IMR-90 (cell line): ENCODE measurements at regions not wholly inside any gene's neighbourhood (a gene's known extent, or its start where the extent isn't known, plus 50 kb on each side); places are given as distances from the start of the nearest gene placed in this dataset.
A peak's percentile ranks its signal among the peaks of the same experiment; 100 is the strongest.

Experiments used
- ATAC-seq: fragments of 200-7000 bp; cut with Tn5 transposase; 2 replicates; pipeline ENCODE4 v1.9.1; 2020; ENCODE audit warnings: low read depth, mild to moderate bottlenecking, moderate library complexity
- BruUV-seq: library from RNA; stranded (reverse); fragments of 400-500 nt; replicated peaks from 2 replicates; lab custom pipeline; 2021; lab: Mats Ljungman, UMichigan
- CTCF ChIA-PET: fragments of 300-600 bp; formaldehyde crosslinking; extraction: SDS; loops from one replicate; lab custom pipeline; 2021; ENCODE audit warnings: antibody characterized with exemption; lab: Yijun Ruan, JAX
- POLR2A ChIA-PET: fragments of 300-600 bp; sonication (Branson Sonifier 250); formaldehyde crosslinking; loops from one replicate; lab custom pipeline; 2022; ENCODE audit warnings: antibody characterized with exemption; ENCODE audit not compliant: unreplicated experiment; lab: Charles Lee
- DNase-seq: peaks from one replicate; pipeline ENCODE4 v3.0.0; 2013
- H2AFZ ChIP-seq: replicated peaks from 2 replicates; pipeline ENCODE3; 2013; ENCODE audit warnings: low read length, mild to moderate bottlenecking; ENCODE audit not compliant: poor library complexity
- H2AK5ac ChIP-seq: 2 replicates; pipeline ENCODE4 v1.6.1; 2013; ENCODE audit warnings: low read depth, low read length, inconsistent platforms
- H2AK9ac ChIP-seq: replicated peaks from 2 replicates; pipeline ENCODE3; 2013; ENCODE audit warnings: mild to moderate bottlenecking, low read depth, low read length, moderate library complexity; ENCODE audit not compliant: poor library complexity
- H2BK120ac ChIP-seq: 2 replicates; pipeline ENCODE4 v1.6.1; 2013; ENCODE audit warnings: low read depth, low read length, inconsistent platforms
- H2BK15ac ChIP-seq: 3 replicates; pipeline ENCODE4 v1.6.1; 2013; ENCODE audit warnings: low read depth, low read length, inconsistent platforms
- H2BK20ac ChIP-seq: 2 replicates; pipeline ENCODE4 v1.6.1; 2013; ENCODE audit warnings: low read depth, mild to moderate bottlenecking, inconsistent platforms, low read length, moderate library complexity
- H2BK5ac ChIP-seq: 2 replicates; pipeline ENCODE4 v1.6.1; 2013; ENCODE audit warnings: mild to moderate bottlenecking, low read depth, low read length, inconsistent platforms; ENCODE audit not compliant: poor library complexity, severe bottlenecking
- H3K14ac ChIP-seq: replicated peaks from 2 replicates; pipeline ENCODE4 v1.6.1; 2013; ENCODE audit warnings: low read depth, low read length, inconsistent platforms
- H3K18ac ChIP-seq: 2 replicates; pipeline ENCODE4 v1.6.1; 2013; ENCODE audit warnings: low read depth, low read length, control low read depth
- H3K23ac ChIP-seq: 2 replicates; pipeline ENCODE4 v1.6.1; 2013; ENCODE audit warnings: low read depth, low read length, inconsistent platforms
- H3K27ac ChIP-seq: 2 replicates; pipeline ENCODE4 v1.5.1; 2013; ENCODE audit warnings: mild to moderate bottlenecking, control low read depth, low read length; ENCODE audit not compliant: insufficient read depth
- H3K27me3 ChIP-seq: 2 replicates; pipeline ENCODE4 v1.6.1; 2013; ENCODE audit warnings: low read length; ENCODE audit not compliant: control insufficient read depth, insufficient read depth
- H3K36me3 ChIP-seq: 2 replicates; pipeline ENCODE4 v1.6.1; 2013; ENCODE audit warnings: low read length, mixed read lengths; ENCODE audit not compliant: control insufficient read depth, insufficient read depth
- H3K4ac ChIP-seq: 2 replicates; pipeline ENCODE4 v1.6.1; 2013; ENCODE audit warnings: low read depth, low read length, inconsistent platforms
- H3K4me1 ChIP-seq: 2 replicates; pipeline ENCODE4 v1.6.1; 2013; ENCODE audit warnings: low read length, mixed read lengths; ENCODE audit not compliant: control insufficient read depth, insufficient read depth
- H3K4me2 ChIP-seq: 2 replicates; pipeline ENCODE4 v1.6.1; 2013; ENCODE audit warnings: low read depth, mild to moderate bottlenecking, control low read depth, low read length, moderate library complexity
- H3K4me3 ChIP-seq: 2 replicates; pipeline ENCODE4 v1.5.1; 2013; ENCODE audit warnings: low read depth, mild to moderate bottlenecking, control low read depth, low read length, moderate library complexity; ENCODE audit not compliant: insufficient read depth
- H3K56ac ChIP-seq: 2 replicates; pipeline ENCODE4 v1.6.1; 2013; ENCODE audit warnings: low read length, inconsistent platforms; ENCODE audit not compliant: insufficient read depth; ENCODE audit errors: extremely low read depth
- H3K79me1 ChIP-seq, 2 experiments: 2 replicates each; pipeline ENCODE4 v1.6.1; 2013; ENCODE audit warnings: low read length in 2 of 2, inconsistent platforms in 1 of 2, low read depth in 1 of 2
- H3K9ac ChIP-seq: 2 replicates; pipeline ENCODE4 v1.6.1; 2013; ENCODE audit warnings: low read depth, low read length, control low read depth
- H3K9me1 ChIP-seq: 2 replicates; pipeline ENCODE4 v1.6.1; 2013; ENCODE audit warnings: low read length, inconsistent platforms; ENCODE audit not compliant: insufficient read depth
- H3K9me3 ChIP-seq: 2 replicates; pipeline ENCODE4 v1.6.1; 2013; ENCODE audit warnings: low read length; ENCODE audit not compliant: control insufficient read depth, insufficient read depth
- H4K20me1 ChIP-seq: 2 replicates; pipeline ENCODE4 v1.6.1; 2013; ENCODE audit warnings: low read length, inconsistent platforms; ENCODE audit not compliant: insufficient read depth
- H4K5ac ChIP-seq: 2 replicates; pipeline ENCODE4 v1.6.1; 2013; ENCODE audit warnings: mild to moderate bottlenecking, low read depth, low read length, control low read depth
- H4K8ac ChIP-seq, 2 experiments: 2 replicates each; pipeline ENCODE4 v1.6.1; 2013; ENCODE audit warnings: low read depth in 2 of 2, low read length in 2 of 2, control low read depth in 1 of 2, inconsistent platforms in 1 of 2
- H4K91ac ChIP-seq: 2 replicates; pipeline ENCODE4 v1.6.1; 2013; ENCODE audit warnings: low read depth, low read length, inconsistent platforms; ENCODE audit not compliant: insufficient read depth
- BHLHE40 ChIP-seq: fragments of 150-350 bp; IDR thresholded peaks from 2 replicates; pipeline ENCODE4 v1.6.1; 2016; ENCODE audit warnings: mild to moderate bottlenecking, low read depth, low read length
- CEBPB ChIP-seq: IDR thresholded peaks from 2 replicates; pipeline ENCODE4 v1.6.1; 2012; ENCODE audit warnings: low read depth, low read length, improper control_type of control experiment
- CHD1 ChIP-seq: IDR thresholded peaks from 2 replicates; pipeline ENCODE4 v1.6.1; 2012; ENCODE audit warnings: low read depth, low read length, improper control_type of control experiment
- CTCF ChIP-seq: conservative IDR thresholded peaks from 2 replicates; pipeline ENCODE4 v1.5.1; 2012; ENCODE audit warnings: mild to moderate bottlenecking, low read depth, low read length, improper control_type of control experiment
- ELK1 ChIP-seq: fragments of 150-350 bp; IDR thresholded peaks from 2 replicates; pipeline ENCODE4 v1.6.1; 2016; ENCODE audit warnings: low read depth, mild to moderate bottlenecking, low read length, moderate library complexity, borderline replicate concordance
- MAFK ChIP-seq: IDR thresholded peaks from 2 replicates; pipeline ENCODE4 v1.6.1; 2012; ENCODE audit warnings: low read depth, low read length, improper control_type of control experiment
- MAZ ChIP-seq: IDR thresholded peaks from 2 replicates; pipeline ENCODE4 v1.6.1; 2012; ENCODE audit warnings: low read depth, mild to moderate bottlenecking, low read length, improper control_type of control experiment, moderate library complexity, borderline replicate concordance
- POLR2A ChIP-seq: IDR thresholded peaks from 2 replicates; pipeline ENCODE4 v1.6.1; 2012; ENCODE audit warnings: mild to moderate bottlenecking, low read depth, low read length
- RAD21 ChIP-seq: IDR thresholded peaks from 2 replicates; pipeline ENCODE4 v1.6.1; 2012; ENCODE audit warnings: low read length, improper control_type of control experiment
- RCOR1 ChIP-seq: IDR thresholded peaks from 2 replicates; pipeline ENCODE4 v1.6.1; 2012; ENCODE audit warnings: mild to moderate bottlenecking, low read length, improper control_type of control experiment; ENCODE audit not compliant: insufficient replicate concordance
- SMC3 ChIP-seq: fragments of 150-350 bp; IDR thresholded peaks from 2 replicates; pipeline ENCODE4 v1.6.1; 2016; ENCODE audit warnings: low read depth, mild to moderate bottlenecking, antibody characterized with exemption, low read length, moderate library complexity
- USF2 ChIP-seq: fragments of 150-350 bp; IDR thresholded peaks from 2 replicates; pipeline ENCODE4 v1.6.1; 2017; ENCODE audit warnings: mild to moderate bottlenecking, antibody characterized with exemption, low read length, low read depth
- WGBS, 2 experiments: methylation state at CpG; one replicate each; pipeline versions ENCODE4 v1.1.5 to v1.1.7; 2013; ENCODE audit warnings: missing lambda C conversion rate in 2 of 2; ENCODE audit not compliant: insufficient read length in 1 of 2; ENCODE audit errors: extremely low coverage in 2 of 2; 5-methylcytosine and 5-hydroxymethylcytosine counted together
- dilution Hi-C: fragments of 300-500 bp; cut with HindIII; formaldehyde crosslinking; loops from one replicate; pipeline ENCODE4 v1.14.3; 2018; ENCODE audit warnings: low sequenced_read_pairs; ENCODE audit not compliant: unreplicated experiment
- in situ Hi-C: fragments of 300-500 bp; cut with MboI; formaldehyde crosslinking; loops from 3 replicates; pipeline ENCODE4 v1.14.3; 2019; ENCODE audit warnings: low sequenced_read_pairs, inconsistent platforms, mixed read lengths
- intact Hi-C: fragments of 100-400 bp; cut with micrococcal nuclease; formaldehyde crosslinking; loops from 2 replicates; pipeline ENCODE4 v1.10.0; 2022

- no peak for ATAC-seq
- no peaks in the 10 kb centered on the region for H4K20me1 ChIP-seq
- peak overlapping the region in 1 of 2 experiments; percentile 47; a peak in 2 of 4 replicates for H4K8ac ChIP-seq
- dilution Hi-C loops: no loop called here
- no peak overlapping the region for H3K9ac ChIP-seq
- no peaks in the 10 kb centered on the region for H3K27me3 ChIP-seq
- H3K36me3 ChIP-seq: no peaks in the 10 kb centered on the region
- H2BK5ac ChIP-seq: no peak overlapping the region
- peaks cover 9% of the 10 kb centered on the region for H3K9me1 ChIP-seq
- no peak overlapping the region; the same call in 1 of the 2 replicates for H3K18ac ChIP-seq
- H4K5ac ChIP-seq: peak overlapping the region; percentile 56; the same call in 1 of the 2 replicates
- no peak overlapping the region for H3K4me3 ChIP-seq
- CTCF ChIA-PET: interaction anchor here (0.8 kb wide), 1 partner anchor 14 kb away, joined by 4 read pairs; no protein-coding TSS in a partner anchor
- BruUV-seq: no TSS peak
- 100% methylated on average over 1 of the region's 3 CpGs; no CpG with 5 or more reads in 1 of the 2 experiments for WGBS, 2 experiments
- in situ Hi-C loops: no loop called here
- no peaks in the 10 kb centered on the region for H3K79me1 ChIP-seq
- intact Hi-C loops: no loop called here
- H3K14ac ChIP-seq: peak overlapping the region; percentile 58
- H2AFZ ChIP-seq: no peak overlapping the region
- peak overlapping the region; percentile 95; the same call in 1 of the 2 replicates for H2BK120ac ChIP-seq
- POLR2A ChIA-PET: interaction anchor here (0.6 kb wide), 1 partner anchor 111 kb away, joined by 10 read pairs; no protein-coding TSS in a partner anchor
- no peak overlapping the region for H3K23ac ChIP-seq
- H3K4me1 ChIP-seq: peaks cover 11% of the 10 kb centered on the region
- peak overlapping the region; percentile 71 for H2AK9ac ChIP-seq
- H3K4me2 ChIP-seq: no peak overlapping the region
- H2BK20ac ChIP-seq: peak overlapping the region; percentile 96
- H3K9me3 ChIP-seq: no peaks in the 10 kb centered on the region
- H2AK5ac ChIP-seq: peak overlapping the region; percentile 66
- H2BK15ac ChIP-seq: peak overlapping the region; percentile 43; the same call in 1 of the 3 replicates
- no peak for DNase-seq
- H3K56ac ChIP-seq: no peak overlapping the region
- TF ChIP-seq RAD21 (no peak), MAZ (no peak), CTCF (no peak), BHLHE40 (no peak), CHD1 (no peak), RCOR1 (no peak), ELK1 (no peak), CEBPB (no peak), SMC3 (no peak), USF2 (no peak), POLR2A (no peak), MAFK (no peak)
- H3K27ac ChIP-seq: no peak overlapping the region
- peak overlapping the region; percentile 24 for H3K4ac ChIP-seq
- peak overlapping the region; percentile 22; the same call in 1 of the 2 replicates for H4K91ac ChIP-seq
Measured at GRCh38 chr11:15801126-15801525, 555.2 kb downstream of the SOX6 start.
